ENCODE measurements at regions not wholly inside any gene's neighbourhood (a gene's known extent, or its start where the extent isn't known, plus 50 kb on each side); places are given as distances from the start of the nearest gene placed in this dataset.
A peak's percentile ranks its signal among the peaks of the same experiment; 100 is the strongest.
"Not testable (repeated sequence)": the region's sequence is repeated elsewhere in the genome, so short reads cannot be mapped to it uniquely, and the experiment has no call there.

GRCh38 chr10:46782001-46782874 is 129.0 kb upstream of the PTPN20 start:
- H3K4me1 Mint-ChIP-seq (ENCODE audit: insufficient read depth, unreplicated experiment); POLR2A ChIA-PET; CTCF ChIA-PET; BruUV-seq (replicated peaks); H3K27me3 Mint-ChIP-seq (ENCODE audit: insufficient read depth, unreplicated experiment); DNase-seq (ENCODE audit: unreplicated experiment); H3K36me3 Mint-ChIP-seq (ENCODE audit: insufficient read depth, unreplicated experiment); intact Hi-C loops (cut with micrococcal nuclease); H3K27ac Mint-ChIP-seq (ENCODE audit: low read depth, unreplicated experiment); H3K9me3 Mint-ChIP-seq (ENCODE audit: unreplicated experiment); H3K4me3 Mint-ChIP-seq (ENCODE audit: unreplicated experiment): not testable (repeated sequence)

- BruUV-seq (replicated peaks); H3K27ac Mint-ChIP-seq (ENCODE audit: low read depth, unreplicated experiment); H3K4me1 Mint-ChIP-seq (ENCODE audit: insufficient read depth, unreplicated experiment); intact Hi-C loops (cut with micrococcal nuclease); POLR2A ChIA-PET; H3K4me3 Mint-ChIP-seq (ENCODE audit: unreplicated experiment); CTCF ChIA-PET; H3K27me3 Mint-ChIP-seq (ENCODE audit: insufficient read depth, unreplicated experiment); H3K36me3 Mint-ChIP-seq (ENCODE audit: insufficient read depth, unreplicated experiment); DNase-seq (ENCODE audit: unreplicated experiment); H3K9me3 Mint-ChIP-seq (ENCODE audit: unreplicated experiment): not testable (repeated sequence)
These were observed 126.6 kb upstream of the PTPN20 start for GRCh38 chr10:46784665-46785064.

GRCh38 chr10:46786125-46786517 is 125.1 kb upstream of the PTPN20 start:
- H3K4me1 Mint-ChIP-seq (ENCODE audit: insufficient read depth, unreplicated experiment); intact Hi-C loops (cut with micrococcal nuclease); CTCF ChIA-PET; DNase-seq (ENCODE audit: unreplicated experiment); H3K27me3 Mint-ChIP-seq (ENCODE audit: insufficient read depth, unreplicated experiment); H3K36me3 Mint-ChIP-seq (ENCODE audit: insufficient read depth, unreplicated experiment); H3K9me3 Mint-ChIP-seq (ENCODE audit: unreplicated experiment): not testable (repeated sequence)
- POLR2A ChIA-PET: interaction anchor here (1.7 kb wide), 1 partner anchor 146 kb away, joined by 4 read pairs; no protein-coding TSS in a partner anchor
- H3K4me3 Mint-ChIP-seq (ENCODE audit: unreplicated experiment): peak overlapping the region; percentile 97
- peak overlapping the region; percentile 99 for H3K27ac Mint-ChIP-seq (ENCODE audit: low read depth, unreplicated experiment)
- BruUV-seq (replicated peaks): TSS peak; percentile 74

GRCh38 chr10:46786518-46787320 is 124.5 kb upstream of the PTPN20 start:
- H3K9me3 Mint-ChIP-seq (ENCODE audit: unreplicated experiment); H3K36me3 Mint-ChIP-seq (ENCODE audit: insufficient read depth, unreplicated experiment); H3K4me1 Mint-ChIP-seq (ENCODE audit: insufficient read depth, unreplicated experiment); H3K27me3 Mint-ChIP-seq (ENCODE audit: insufficient read depth, unreplicated experiment); intact Hi-C loops (cut with micrococcal nuclease); CTCF ChIA-PET: not testable (repeated sequence)
- BruUV-seq (replicated peaks): TSS peak; percentile 63
- POLR2A ChIA-PET: interaction anchor here (1.7 kb wide), 1 partner anchor 147 kb away, joined by 4 read pairs; no protein-coding TSS in a partner anchor
- Mint-ChIP-seq H3K4me3 (ENCODE audit: unreplicated experiment) (peak overlapping the region; percentile 97), H3K27ac (ENCODE audit: low read depth, unreplicated experiment) (peak overlapping the region; percentile 99)
- DNase-seq (ENCODE audit: unreplicated experiment): peak; percentile 63

GRCh38 chr10:46787321-46787615 is 124.0 kb upstream of the PTPN20 start:
- peak overlapping the region; percentile 99 for H3K27ac Mint-ChIP-seq (ENCODE audit: low read depth, unreplicated experiment)
- POLR2A ChIA-PET: interaction anchor here (1.7 kb wide), 1 partner anchor 147 kb away, joined by 4 read pairs; no protein-coding TSS in a partner anchor
- intact Hi-C loops (cut with micrococcal nuclease): no loop called here
- H3K4me1 Mint-ChIP-seq (ENCODE audit: insufficient read depth, unreplicated experiment): no peaks in the 10 kb centered on the region
- H3K36me3 Mint-ChIP-seq (ENCODE audit: insufficient read depth, unreplicated experiment): peaks cover 7% of the 10 kb centered on the region
- BruUV-seq (replicated peaks): no TSS peak
- CTCF ChIA-PET: no interaction called here
- no peaks in the 10 kb centered on the region for H3K27me3 Mint-ChIP-seq (ENCODE audit: insufficient read depth, unreplicated experiment)
- no peak for TF ChIP-seq CTCF (IDR thresholded peaks at IDR 0.05; ENCODE audit: unreplicated experiment)
- peak; percentile 35 for DNase-seq (ENCODE audit: unreplicated experiment)
- no peaks in the 10 kb centered on the region for H3K9me3 Mint-ChIP-seq (ENCODE audit: unreplicated experiment)
- peak overlapping the region; percentile 97 for H3K4me3 Mint-ChIP-seq (ENCODE audit: unreplicated experiment)

- intact Hi-C loops (cut with micrococcal nuclease); H3K27me3 Mint-ChIP-seq (ENCODE audit: insufficient read depth, unreplicated experiment); H3K4me3 Mint-ChIP-seq (ENCODE audit: unreplicated experiment); POLR2A ChIA-PET; DNase-seq (ENCODE audit: unreplicated experiment); H3K4me1 Mint-ChIP-seq (ENCODE audit: insufficient read depth, unreplicated experiment); BruUV-seq (replicated peaks); CTCF ChIA-PET; H3K9me3 Mint-ChIP-seq (ENCODE audit: unreplicated experiment); H3K27ac Mint-ChIP-seq (ENCODE audit: low read depth, unreplicated experiment): not testable (repeated sequence)
- H3K36me3 Mint-ChIP-seq (ENCODE audit: insufficient read depth, unreplicated experiment): peaks cover 21% of the 10 kb centered on the region
These were observed 118.4 kb upstream of the PTPN20 start for GRCh38 chr10:46792657-46793357.

GRCh38 chr10:46796351-46796750 is 114.9 kb upstream of the PTPN20 start:
- H3K27me3 Mint-ChIP-seq (ENCODE audit: insufficient read depth, unreplicated experiment); BruUV-seq (replicated peaks); DNase-seq (ENCODE audit: unreplicated experiment); CTCF ChIA-PET; H3K27ac Mint-ChIP-seq (ENCODE audit: low read depth, unreplicated experiment); H3K4me1 Mint-ChIP-seq (ENCODE audit: insufficient read depth, unreplicated experiment); H3K9me3 Mint-ChIP-seq (ENCODE audit: unreplicated experiment); intact Hi-C loops (cut with micrococcal nuclease); H3K4me3 Mint-ChIP-seq (ENCODE audit: unreplicated experiment); POLR2A ChIA-PET: not testable (repeated sequence)
- H3K36me3 Mint-ChIP-seq (ENCODE audit: insufficient read depth, unreplicated experiment): peaks cover 28% of the 10 kb centered on the region

GRCh38 chr10:46802010-46802409 is 109.2 kb upstream of the PTPN20 start:
- H3K27me3 Mint-ChIP-seq (ENCODE audit: insufficient read depth, unreplicated experiment); H3K4me1 Mint-ChIP-seq (ENCODE audit: insufficient read depth, unreplicated experiment); BruUV-seq (replicated peaks); H3K9me3 Mint-ChIP-seq (ENCODE audit: unreplicated experiment); intact Hi-C loops (cut with micrococcal nuclease); H3K4me3 Mint-ChIP-seq (ENCODE audit: unreplicated experiment); DNase-seq (ENCODE audit: unreplicated experiment); H3K27ac Mint-ChIP-seq (ENCODE audit: low read depth, unreplicated experiment); POLR2A ChIA-PET; CTCF ChIA-PET: not testable (repeated sequence)
- H3K36me3 Mint-ChIP-seq (ENCODE audit: insufficient read depth, unreplicated experiment): peaks cover 20% of the 10 kb centered on the region
